Heart left ventricle (tissue), 16 donors: ENCODE measurements at regions not wholly inside any gene's neighbourhood (a gene's known extent, or its start where the extent isn't known, plus 50 kb on each side); places are given as distances from the start of the nearest gene placed in this dataset.
"Not testable (repeated sequence)": the region's sequence is repeated elsewhere in the genome, so short reads cannot be mapped to it uniquely, and the experiment has no call there.

Experiments
- ATAC-seq, 4 donors: fragments of 200-7000 bp; cut with Tn5 transposase; one replicate each; pipeline ENCODE4 v1.9.1; 2020 to 2022; ENCODE audit warnings: moderate library complexity in 4 of 4, mild to moderate bottlenecking in 3 of 4, moderate number of reproducible peaks in 1 of 4
- DNase-seq, 5 donors: peaks; one replicate each; pipeline ENCODE4 v3.0.0-alpha.2; 2020
- H3K27ac ChIP-seq, 12 donors: fragments of 200-600 bp; sonication (generic) in 4 of 12; one replicate each; pipeline versions ENCODE4 v1.5.0 to v1.8.0; 2016 to 2022; ENCODE audit warnings: mild to moderate bottlenecking in 2 of 12
- H3K27me3 ChIP-seq, 9 donors: fragments of 200-600 bp; sonication (generic) in 2 of 9; one replicate each; pipeline versions ENCODE4 v1.5.1 to v1.8.0; 2016 to 2022; ENCODE audit warnings: mild to moderate bottlenecking in 3 of 9
- H3K36me3 ChIP-seq, 9 donors: fragments of 200-600 bp; sonication (generic) in 2 of 9; one replicate each; pipeline versions ENCODE4 v1.5.0 to v1.8.0; 2018 to 2022; ENCODE audit warnings: mild to moderate bottlenecking in 2 of 9
- H3K4me1 ChIP-seq, 12 donors: fragments of 200-600 bp; sonication (generic) in 4 of 12; one replicate each; pipeline versions ENCODE4 v1.5.0 to v1.8.0; 2016 to 2022; ENCODE audit warnings: mild to moderate bottlenecking in 3 of 12
- H3K4me3 ChIP-seq, 12 donors: fragments of 200-600 bp; sonication (generic) in 4 of 12; one replicate each; pipeline versions ENCODE4 v1.5.0 to v1.8.0; 2017 to 2022; ENCODE audit warnings: mild to moderate bottlenecking in 9 of 12, moderate library complexity in 4 of 12
- H3K9me3 ChIP-seq, 12 donors: fragments of 200-600 bp; sonication (generic) in 4 of 12; one replicate each; pipeline versions ENCODE4 v1.5.0 to v1.8.0; 2016 to 2022; ENCODE audit warnings: mild to moderate bottlenecking in 1 of 12
- CTCF ChIP-seq, 12 donors: fragments of 200-600 bp; sonication (generic) in 4 of 12; IDR thresholded peaks; one replicate each; pipeline versions ENCODE4 v1.5.0 to v1.8.0; 2018 to 2022; ENCODE audit warnings: antibody characterized with exemption in 12 of 12, mild to moderate bottlenecking in 5 of 12
- POLR2A ChIP-seq, 2 donors: fragments of 450-650 bp; IDR thresholded peaks; one replicate each; pipeline ENCODE4 v1.6.1; 2017; ENCODE audit warnings: antibody characterized with exemption in 2 of 2, mild to moderate bottlenecking in 2 of 2, moderate library complexity in 2 of 2
- whole genome bisulfite sequencing, 4 donors: extraction: QIAGEN DNeasy Blood & Tissue Kit in 2 of 4; methylation state at CpG; one replicate each; pipeline versions ENCODE4 v1.1.5 to v1.1.7; 2013 to 2018; 5-methylcytosine and 5-hydroxymethylcytosine counted together
- intact Hi-C, 10 donors: fragments of 100-400 bp; cut with DNase I; formaldehyde crosslinking; loops; one replicate each; pipeline versions ENCODE4 v1.11.1 to v1.14.2; 2022
- donor health status: ischemic (EF 13 %, LVEDD 7.1; RV severe dilation, severe dysfunction).
- donor health status: healthy with polysubstance abuse.
- donor health status: DM: no; HTN: yes; CAD: no.
- donor health status: DM: no; HTN: no; CAD: no.
- donor health status: ischemic (EF 25% LVEDD 6.9; RV normal size, moderate dysfunction).
- donor health status: ischemic (EF 25% LVEDD 5.7; RV mildly dilated, moderate dysfunction).
- donor health status: healthy.
- donor health status: DM: yes; HTN: yes; CAD: no.
- donor health status: ischemic (EF 35%, LVEDD 5.7; RV mildly dilated, moderate dysfunction).
- donor health status: nonischemic (EF 11% LVEDD 7.7; RV severe dilation, severe dysfunction).
- donor health status: DM: yes; HTN: yes; CAD: no.
- donor health status: PGD.
- donor health status: ischemic (EF 29% LVEDD 5.4; RV normal size, mild dysfunction).
- donor health status: nonischemic (EF 23%, LVEDD 6.1; RV moderate dilation, normal function).

GRCh38 chr9:19634881-19635280 is 154.0 kb downstream of the SLC24A2 start:
- TF ChIP-seq POLR2A (IDR thresholded peaks at IDR 0.05) = no peak
- TF ChIP-seq CTCF (IDR thresholded peaks at IDR 0.05) = no peak
- no peaks in the 10 kb centered on the region for H3K27me3 ChIP-seq
- H3K27ac ChIP-seq = no peak overlapping the region
- H3K4me3 ChIP-seq = no peak overlapping the region
- 45 to 58% (median 54%) methylated on average over 2 of the region's 2 CpGs for WGBS, 4 donors
- ATAC-seq = no peak
- no peak for DNase-seq
- H3K9me3 ChIP-seq = no peaks in the 10 kb centered on the region
- intact Hi-C loops = no loop called here
- H3K36me3 ChIP-seq = no peaks in the 10 kb centered on the region
- H3K4me1 ChIP-seq = no peaks in the 10 kb centered on the region

GRCh38 chr9:19631181-19631580 is 157.7 kb downstream of the SLC24A2 start:
- DNase-seq (no peak), ATAC-seq (no peak)
- intact Hi-C loops = no loop called here
- H3K4me3 ChIP-seq = no peak overlapping the region
- no peaks in the 10 kb centered on the region for H3K4me1 ChIP-seq
- no peaks in the 10 kb centered on the region for H3K36me3 ChIP-seq
- H3K9me3 ChIP-seq = no peaks in the 10 kb centered on the region
- WGBS, 4 donors = 66 to 75% (median 71%) methylated on average over 3 of the region's 3 CpGs
- no peak for TF ChIP-seq CTCF (IDR thresholded peaks at IDR 0.05)
- TF ChIP-seq POLR2A (IDR thresholded peaks at IDR 0.05) = no peak
- no peaks in the 10 kb centered on the region for H3K27me3 ChIP-seq
- no peak overlapping the region for H3K27ac ChIP-seq

DNA sequence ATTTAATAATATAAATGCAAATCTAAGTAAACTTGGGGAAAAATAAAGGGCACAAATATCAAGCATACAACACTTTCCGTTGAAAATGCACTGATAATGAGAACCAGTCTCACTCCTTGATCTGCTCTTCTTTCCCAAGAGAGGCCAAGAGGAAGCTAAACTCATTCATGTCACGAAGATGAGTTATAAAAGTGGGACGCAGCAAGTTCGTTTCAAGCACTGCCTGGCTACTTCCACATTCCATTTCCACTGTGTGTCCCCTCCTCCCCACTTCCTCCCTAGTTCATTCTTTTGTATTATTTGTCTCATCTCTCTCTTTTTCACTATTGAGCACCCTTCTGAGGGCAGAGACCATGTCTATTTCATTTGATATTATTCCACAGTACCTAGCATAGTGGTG is 158.1 kb downstream of the SLC24A2 start:
- 28 to 39% (median 36%) methylated on average over 4 of the region's 4 CpGs for WGBS, 4 donors
- no peaks in the 10 kb centered on the region for H3K36me3 ChIP-seq
- intact Hi-C loops = no loop called here
- no peak overlapping the region for H3K27ac ChIP-seq
- no peaks in the 10 kb centered on the region for H3K27me3 ChIP-seq
- peak in 1 of 4 donors; percentile 27 for ATAC-seq
- DNase-seq = no peak
- TF ChIP-seq CTCF (IDR thresholded peaks at IDR 0.05) = no peak
- TF ChIP-seq POLR2A (IDR thresholded peaks at IDR 0.05) = no peak
- no peak overlapping the region for H3K4me3 ChIP-seq
- H3K9me3 ChIP-seq = no peaks in the 10 kb centered on the region
- H3K4me1 ChIP-seq = no peaks in the 10 kb centered on the region

DNA sequence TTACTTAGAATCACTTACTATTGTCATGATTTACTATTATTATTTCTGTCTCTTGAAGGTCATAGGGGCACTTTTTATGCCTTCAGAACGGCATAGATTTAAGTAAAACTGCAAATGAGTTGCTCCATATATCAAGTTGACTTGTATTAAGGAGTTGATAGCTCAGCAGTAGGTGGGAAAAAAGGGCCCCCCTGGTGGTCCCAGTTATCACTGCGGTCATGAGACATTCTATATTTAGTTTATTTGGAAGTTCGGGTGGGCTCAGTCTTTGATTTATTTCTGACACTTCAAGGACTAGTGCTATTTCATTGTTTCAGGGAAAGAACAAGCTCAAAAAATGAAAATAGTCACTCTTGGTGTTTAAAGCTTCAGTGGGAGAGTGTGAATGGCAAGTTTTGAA is 159.3 kb downstream of the SLC24A2 start:
- no peaks in the 10 kb centered on the region for H3K27me3 ChIP-seq
- TF ChIP-seq CTCF (IDR thresholded peaks at IDR 0.05) (no peak), POLR2A (IDR thresholded peaks at IDR 0.05) (no peak)
- no peaks in the 10 kb centered on the region for H3K9me3 ChIP-seq
- no peaks in the 10 kb centered on the region for H3K4me1 ChIP-seq
- H3K36me3 ChIP-seq = no peaks in the 10 kb centered on the region
- DNase-seq (no peak), ATAC-seq (no peak)
- intact Hi-C loops = no loop called here
- H3K4me3 ChIP-seq = no peak overlapping the region
- no peak overlapping the region for H3K27ac ChIP-seq
- 28 to 37% (median 32%) methylated on average over 3 of the region's 3 CpGs for WGBS, 4 donors

DNA sequence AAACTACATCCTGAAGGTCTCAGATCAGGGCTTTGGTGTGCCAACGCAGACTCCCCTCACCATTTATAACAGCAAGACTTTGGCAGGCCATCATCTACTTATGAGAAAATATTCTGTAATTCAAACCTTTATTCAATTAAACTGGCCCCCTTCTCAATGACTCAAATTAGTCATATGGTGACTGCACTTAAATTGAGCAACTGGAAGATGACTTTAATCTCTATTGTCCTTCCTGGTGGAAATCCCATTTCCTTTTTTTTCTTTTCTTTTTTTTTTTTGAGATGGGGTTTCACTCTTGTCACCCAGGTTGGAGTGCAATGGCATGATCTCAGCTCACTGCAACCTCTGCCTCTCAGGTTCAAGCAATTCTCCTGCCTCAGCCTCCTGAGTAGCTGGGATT is 163.4 kb downstream of the SLC24A2 start:
- DNase-seq, H3K27ac ChIP-seq, H3K4me1 ChIP-seq, H3K27me3 ChIP-seq, H3K4me3 ChIP-seq, ATAC-seq, H3K9me3 ChIP-seq, intact Hi-C loops, H3K36me3 ChIP-seq: not testable (repeated sequence)
- WGBS, 4 donors = 91 to 98% (median 97%) methylated on average over 1 of the region's 1 CpG
